ENCODE measurements at regions not wholly inside any gene's neighbourhood (a gene's known extent, or its start where the extent isn't known, plus 50 kb on each side); places are given as distances from the start of the nearest gene placed in this dataset.

DNA sequence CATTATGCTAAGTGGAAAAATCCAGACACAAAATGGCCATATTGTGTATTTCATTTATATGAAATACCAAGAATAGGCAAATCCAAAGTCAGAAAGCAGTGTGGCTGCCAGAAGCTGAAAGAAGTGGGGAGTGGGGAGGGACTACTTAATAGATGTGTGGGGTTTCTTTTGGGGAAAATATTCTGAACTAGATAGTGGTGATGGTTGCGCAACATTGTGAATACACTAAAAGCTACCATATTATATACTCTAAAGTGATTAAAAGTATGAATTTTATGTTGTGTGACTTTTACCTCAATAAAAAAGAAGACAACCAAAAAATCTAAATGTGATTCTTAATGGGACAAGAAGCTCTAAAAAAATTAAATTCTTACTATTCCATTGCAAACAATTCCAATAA, 272.6 kb downstream of the DAD1 start:
- 97% methylated on average over 1 of the region's 1 CpG for WGBS
- H3K36me3 ChIP-seq: no peaks in the 10 kb centered on the region
- H3K27ac ChIP-seq: no peak overlapping the region
- no peak for DNase-seq (ENCODE audit: low spot score in 2 of 2)
- H3K27me3 ChIP-seq: no peaks in the 10 kb centered on the region
- no peaks in the 10 kb centered on the region for H3K9me3 ChIP-seq
- H3K4me1 ChIP-seq: peaks cover 4% of the 10 kb centered on the region
- no peak for TF ChIP-seq EP300 (IDR thresholded peaks at IDR 0.05)
- H3K4me3 ChIP-seq: no peak overlapping the region

DNA sequence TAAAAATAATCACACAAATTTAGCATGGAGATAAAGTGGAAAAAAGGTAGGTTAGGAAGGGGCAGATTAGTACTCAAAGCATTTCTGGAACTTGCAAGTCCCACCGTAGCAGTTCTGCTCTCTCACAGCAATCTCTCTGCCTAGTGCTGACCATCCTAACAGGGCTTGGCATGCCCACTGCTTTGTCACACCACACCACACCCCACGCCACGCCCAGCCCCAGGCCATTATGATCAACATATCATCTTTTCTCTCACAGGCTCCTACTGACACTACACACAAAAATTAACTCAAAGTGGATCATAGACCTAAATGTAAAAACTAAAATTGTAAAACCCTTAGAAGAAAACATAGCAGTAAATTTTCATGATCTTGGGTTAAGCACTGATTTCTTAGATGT, 273.7 kb downstream of the DAD1 start:
- no peak for DNase-seq (ENCODE audit: low spot score in 2 of 2)
- whole genome bisulfite sequencing: 46% methylated on average over 3 of the region's 3 CpGs
- H3K9me3 ChIP-seq: no peaks in the 10 kb centered on the region
- no peaks in the 10 kb centered on the region for H3K36me3 ChIP-seq
- H3K4me1 ChIP-seq: peaks cover 4% of the 10 kb centered on the region
- no peak overlapping the region for H3K4me3 ChIP-seq
- no peaks in the 10 kb centered on the region for H3K27me3 ChIP-seq
- TF ChIP-seq, protein P1, sequence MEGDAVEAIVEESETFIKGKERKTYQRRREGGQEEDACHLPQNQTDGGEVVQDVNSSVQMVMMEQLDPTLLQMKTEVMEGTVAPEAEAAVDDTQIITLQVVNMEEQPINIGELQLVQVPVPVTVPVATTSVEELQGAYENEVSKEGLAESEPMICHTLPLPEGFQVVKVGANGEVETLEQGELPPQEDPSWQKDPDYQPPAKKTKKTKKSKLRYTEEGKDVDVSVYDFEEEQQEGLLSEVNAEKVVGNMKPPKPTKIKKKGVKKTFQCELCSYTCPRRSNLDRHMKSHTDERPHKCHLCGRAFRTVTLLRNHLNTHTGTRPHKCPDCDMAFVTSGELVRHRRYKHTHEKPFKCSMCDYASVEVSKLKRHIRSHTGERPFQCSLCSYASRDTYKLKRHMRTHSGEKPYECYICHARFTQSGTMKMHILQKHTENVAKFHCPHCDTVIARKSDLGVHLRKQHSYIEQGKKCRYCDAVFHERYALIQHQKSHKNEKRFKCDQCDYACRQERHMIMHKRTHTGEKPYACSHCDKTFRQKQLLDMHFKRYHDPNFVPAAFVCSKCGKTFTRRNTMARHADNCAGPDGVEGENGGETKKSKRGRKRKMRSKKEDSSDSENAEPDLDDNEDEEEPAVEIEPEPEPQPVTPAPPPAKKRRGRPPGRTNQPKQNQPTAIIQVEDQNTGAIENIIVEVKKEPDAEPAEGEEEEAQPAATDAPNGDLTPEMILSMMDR (IDR thresholded peaks at IDR 0.05): no peak
- TF ChIP-seq EP300 (IDR thresholded peaks at IDR 0.05): no peak
- no peak for TF ChIP-seq POLR2A (IDR thresholded peaks at IDR 0.05)
- TF ChIP-seq POLR2AphosphoS5 (IDR thresholded peaks at IDR 0.05): no peak
- H3K27ac ChIP-seq: no peak overlapping the region

DNA sequence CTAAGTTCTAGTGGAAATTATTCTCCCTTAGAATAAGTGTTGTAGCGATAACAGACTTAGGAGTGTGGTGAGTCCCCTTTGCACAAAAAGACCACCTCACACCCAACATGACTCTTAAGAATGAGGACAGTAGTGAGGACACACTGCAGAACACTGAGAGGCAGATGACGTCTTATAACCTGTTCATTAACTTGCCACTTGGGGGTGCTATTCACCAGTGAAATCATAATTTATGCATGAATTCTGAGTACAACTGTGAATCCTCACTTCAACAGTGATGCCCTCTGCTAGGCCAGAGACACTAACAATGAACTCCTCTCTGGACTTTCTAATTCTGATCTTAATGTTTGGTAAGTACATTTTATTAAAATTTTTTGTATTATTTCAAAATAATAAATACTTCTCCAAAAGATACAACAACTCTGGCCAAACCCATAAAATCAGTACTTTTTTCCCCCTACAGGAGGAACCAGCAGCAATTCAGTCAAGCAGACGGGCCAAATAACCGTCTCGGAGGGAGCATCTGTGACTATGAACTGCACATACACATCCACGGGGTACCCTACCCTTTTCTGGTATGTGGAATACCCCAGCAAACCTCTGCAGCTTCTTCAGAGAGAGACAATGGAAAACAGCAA, 274.7 kb downstream of the DAD1 start:
- H3K4me1 ChIP-seq: peaks cover 4% of the 10 kb centered on the region
- H3K9me3 ChIP-seq: no peaks in the 10 kb centered on the region
- H3K27me3 ChIP-seq: no peaks in the 10 kb centered on the region
- H3K27ac ChIP-seq: no peak overlapping the region
- H3K36me3 ChIP-seq: no peaks in the 10 kb centered on the region
- TF ChIP-seq EP300 (IDR thresholded peaks at IDR 0.05) (no peak), POLR2A (IDR thresholded peaks at IDR 0.05) (no peak), POLR2AphosphoS5 (IDR thresholded peaks at IDR 0.05) (no peak)
- TF ChIP-seq, protein P1 (IDR thresholded peaks at IDR 0.05): peak; percentile 18 to 56
- no peak for DNase-seq (ENCODE audit: low spot score in 2 of 2)
- no peak overlapping the region for H3K4me3 ChIP-seq
- WGBS: 44% methylated on average over 6 of the region's 6 CpGs

DNA sequence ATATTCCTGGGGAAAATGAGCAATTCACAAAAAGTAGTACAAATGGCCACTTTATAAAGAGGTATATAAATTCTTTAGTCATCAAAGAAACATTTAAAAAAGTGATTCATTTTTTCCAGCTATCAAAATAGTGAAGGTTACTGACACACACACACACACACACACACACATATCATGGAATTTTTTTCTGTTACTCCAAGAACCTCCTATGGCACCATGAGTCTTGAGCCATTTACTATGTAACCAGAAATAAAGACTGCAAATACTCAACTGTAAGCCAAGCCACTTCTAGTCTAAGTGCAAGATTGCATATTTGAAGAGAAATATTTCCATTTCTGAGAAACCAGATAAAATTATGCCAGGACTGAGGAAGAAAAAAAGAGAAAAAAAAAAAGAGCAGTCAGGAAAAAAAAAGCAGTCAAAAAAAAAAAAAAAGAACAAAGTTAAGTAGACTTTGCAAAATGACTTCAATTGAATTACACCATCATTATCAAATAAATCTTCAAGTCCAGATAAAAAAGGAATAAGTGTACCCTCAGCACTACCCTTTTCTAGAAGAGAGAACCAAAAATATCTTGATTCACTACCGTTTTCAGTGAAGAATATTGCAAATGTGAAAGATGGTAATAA, 275.7 kb downstream of the DAD1 start:
- no peaks in the 10 kb centered on the region for H3K9me3 ChIP-seq
- no peak overlapping the region for H3K4me3 ChIP-seq
- 54% methylated on average over 1 of the region's 1 CpG for WGBS
- H3K27me3 ChIP-seq: no peaks in the 10 kb centered on the region
- no peak overlapping the region for H3K27ac ChIP-seq
- TF ChIP-seq POLR2A (IDR thresholded peaks at IDR 0.05) (no peak), POLR2AphosphoS5 (IDR thresholded peaks at IDR 0.05) (no peak), EP300 (IDR thresholded peaks at IDR 0.05) (no peak)
- TF ChIP-seq, protein P1 (IDR thresholded peaks at IDR 0.05): no peak
- H3K36me3 ChIP-seq: no peaks in the 10 kb centered on the region
- no peak for DNase-seq (ENCODE audit: low spot score in 2 of 2)
- H3K4me1 ChIP-seq: peaks cover 4% of the 10 kb centered on the region

DNA sequence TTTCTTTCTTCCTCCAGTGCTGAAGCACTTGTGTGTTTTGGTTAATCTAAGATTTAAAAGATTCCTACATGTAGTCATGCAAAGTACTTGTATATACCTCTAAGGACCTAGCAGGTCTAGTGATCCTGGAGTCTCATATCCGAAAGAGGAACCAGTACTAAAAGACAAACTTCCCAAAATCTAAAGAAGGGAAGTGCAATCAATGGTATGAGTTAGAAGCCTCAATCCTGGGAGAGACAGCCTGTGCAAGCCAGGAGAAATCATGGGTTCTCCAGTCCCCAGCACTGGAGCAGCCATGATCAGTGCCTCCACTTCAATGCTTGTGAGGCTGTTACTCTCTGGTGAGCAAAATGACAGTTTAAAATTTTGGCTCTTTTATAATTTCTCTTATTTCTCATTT, 277.4 kb downstream of the DAD1 start:
- 83% methylated on average over 1 of the region's 1 CpG for WGBS

More for the DNA sequence above, 277.4 kb downstream of the DAD1 start:
- Histone ChIP-seq H3K27ac (no peak overlapping the region), H3K36me3 (no peaks in the 10 kb centered on the region), H3K4me3 (no peak overlapping the region), H3K27me3 (no peaks in the 10 kb centered on the region), H3K9me3 (no peaks in the 10 kb centered on the region), H3K4me1 (peaks cover 4% of the 10 kb centered on the region)
- TF ChIP-seq POLR2AphosphoS5 (IDR thresholded peaks at IDR 0.05) (no peak), POLR2A (IDR thresholded peaks at IDR 0.05) (no peak), EP300 (IDR thresholded peaks at IDR 0.05) (no peak)
- TF ChIP-seq, protein P1 (IDR thresholded peaks at IDR 0.05): no peak
- no peak for DNase-seq (ENCODE audit: low spot score in 2 of 2)
